Skeletal muscle satellite cell (primary cell): ENCODE measurements at regions not wholly inside any gene's neighbourhood (a gene's known extent, or its start where the extent isn't known, plus 50 kb on each side); places are given as distances from the start of the nearest gene placed in this dataset.
"Not testable (repeated sequence)": the region's sequence is repeated elsewhere in the genome, so short reads cannot be mapped to it uniquely, and the experiment has no call there.

Source experiments
- H3K27me3 ChIP-seq: 2 replicates; pipeline ENCODE4 v1.7.0; 2013; ENCODE audit warnings: low read length; ENCODE audit not compliant: control insufficient read depth, insufficient read depth
- H3K36me3 ChIP-seq: 2 replicates; pipeline ENCODE4 v1.7.0; 2013; ENCODE audit warnings: mild to moderate bottlenecking, control low read depth, low read length; ENCODE audit not compliant: insufficient read depth
- H3K4me1 ChIP-seq: 2 replicates; pipeline ENCODE4 v1.7.0; 2013; ENCODE audit warnings: low read length; ENCODE audit not compliant: control insufficient read depth, insufficient read depth
- H3K4me2 ChIP-seq: 2 replicates; pipeline ENCODE4 v1.7.0; 2013; ENCODE audit warnings: mild to moderate bottlenecking, low read length
- H3K4me3 ChIP-seq: 2 replicates; pipeline ENCODE4 v1.7.0; 2013; ENCODE audit warnings: low read length
- H3K9ac ChIP-seq: 2 replicates; pipeline ENCODE4 v1.7.0; 2013; ENCODE audit warnings: mild to moderate bottlenecking, low read depth, low read length, moderate library complexity
- H3K9me3 ChIP-seq: replicated peaks from 2 replicates; pipeline ENCODE4 v1.7.0; 2013; ENCODE audit warnings: mild to moderate bottlenecking, control low read depth, low read length

DNA sequence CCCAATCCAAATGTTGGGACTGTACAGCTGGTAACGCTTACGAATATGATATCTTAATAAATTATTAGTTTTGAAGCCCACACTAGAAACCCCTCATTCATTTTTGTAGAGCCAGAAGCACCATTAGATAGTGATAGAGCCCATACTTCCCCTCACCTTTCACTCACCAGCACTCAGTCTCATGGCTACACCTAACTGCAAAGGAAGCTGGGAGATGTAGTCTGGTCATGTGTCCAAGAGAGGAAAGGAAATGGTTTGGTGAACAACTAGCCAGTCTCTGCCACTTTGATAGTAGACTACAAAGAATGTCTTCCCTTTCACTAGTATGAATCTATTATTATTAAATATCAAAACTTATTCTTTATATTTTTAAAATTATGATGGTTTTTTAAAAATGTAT lies 77.1 kb upstream of the EGFL6 start:
- Histone ChIP-seq H3K9ac (no peak overlapping the region), H3K4me3 (no peak overlapping the region), H3K4me1 (peaks cover 21% of the 10 kb centered on the region), H3K36me3 (no peaks in the 10 kb centered on the region), H3K27me3 (no peaks in the 10 kb centered on the region), H3K9me3 (no peaks in the 10 kb centered on the region), H3K4me2 (no peak overlapping the region)

- Histone ChIP-seq H3K4me1 (peaks cover 33% of the 10 kb centered on the region), H3K27me3 (no peaks in the 10 kb centered on the region), H3K4me3 (no peak overlapping the region), H3K9ac (no peak overlapping the region), H3K9me3 (no peaks in the 10 kb centered on the region), H3K36me3 (no peaks in the 10 kb centered on the region), H3K4me2 (no peak overlapping the region)
These were observed 78.3 kb upstream of the EGFL6 start for GRCh38 chrX:13491061-13491460.

GRCh38 chrX:13489454-13489853 lies 79.9 kb upstream of the EGFL6 start:
- Histone ChIP-seq H3K9me3 (no peaks in the 10 kb centered on the region), H3K27me3 (no peaks in the 10 kb centered on the region), H3K4me2 (no peak overlapping the region), H3K4me1 (peaks cover 33% of the 10 kb centered on the region), H3K9ac (peak overlapping the region; percentile 85), H3K36me3 (no peaks in the 10 kb centered on the region), H3K4me3 (no peak overlapping the region)

GRCh38 chrX:13487731-13488505 lies 81.5 kb upstream of the EGFL6 start:
- Histone ChIP-seq H3K9ac (peak overlapping the region; percentile 85), H3K4me1 (peaks cover 33% of the 10 kb centered on the region), H3K4me3 (no peak overlapping the region), H3K9me3 (no peaks in the 10 kb centered on the region), H3K36me3 (no peaks in the 10 kb centered on the region), H3K27me3 (no peaks in the 10 kb centered on the region), H3K4me2 (peak overlapping the region; percentile 64)

DNA sequence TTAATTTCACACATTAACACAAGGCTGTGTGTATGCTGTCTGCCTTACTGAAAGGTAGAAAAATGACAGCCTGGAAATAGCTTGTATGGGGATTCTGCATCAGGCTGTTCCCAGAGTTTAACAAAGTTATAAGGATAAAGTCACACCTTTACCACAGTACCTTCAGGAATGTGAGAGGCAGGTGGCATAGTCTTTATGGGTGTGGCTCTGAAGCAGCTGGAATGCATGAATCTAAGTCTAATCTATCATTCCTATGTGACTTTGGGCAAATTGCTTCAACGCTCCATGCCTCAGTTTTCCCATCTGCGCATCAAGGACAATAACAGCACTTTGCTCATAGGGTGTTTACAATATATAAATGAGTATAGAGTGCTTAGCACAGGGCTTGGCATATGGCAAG lies 84.2 kb upstream of the EGFL6 start:
- no peaks in the 10 kb centered on the region for H3K9me3 ChIP-seq
- H3K4me3 ChIP-seq, result no peak overlapping the region
- H3K4me2 ChIP-seq, result no peak overlapping the region
- peaks cover 33% of the 10 kb centered on the region for H3K4me1 ChIP-seq
- H3K36me3 ChIP-seq, result no peaks in the 10 kb centered on the region
- H3K9ac ChIP-seq, result no peak overlapping the region
- H3K27me3 ChIP-seq, result no peaks in the 10 kb centered on the region

DNA sequence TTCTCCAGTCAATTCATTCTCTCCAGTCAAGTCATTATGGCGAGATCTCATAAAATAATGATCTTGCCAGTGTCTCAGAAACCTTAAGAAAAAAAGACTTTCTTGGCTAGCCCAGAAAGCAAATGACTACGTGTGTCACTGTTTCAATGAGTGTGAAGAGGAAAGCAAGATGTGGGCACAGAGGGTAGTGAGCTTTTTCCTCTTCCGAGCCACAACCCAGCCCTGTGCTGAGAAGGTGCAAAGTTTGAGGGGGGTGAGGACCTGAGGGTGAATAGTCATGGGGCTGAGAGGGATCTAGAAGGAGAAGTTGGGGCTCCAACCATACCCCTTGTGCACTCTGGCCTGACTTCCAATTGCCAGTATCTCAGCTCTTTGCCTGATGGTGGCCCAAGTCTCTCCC lies 85.6 kb upstream of the EGFL6 start:
- peaks cover 23% of the 10 kb centered on the region for H3K4me1 ChIP-seq
- H3K27me3 ChIP-seq, result no peaks in the 10 kb centered on the region
- H3K4me3 ChIP-seq, result no peak overlapping the region
- H3K36me3 ChIP-seq, result no peaks in the 10 kb centered on the region
- no peaks in the 10 kb centered on the region for H3K9me3 ChIP-seq
- no peak overlapping the region for H3K4me2 ChIP-seq
- H3K9ac ChIP-seq, result no peak overlapping the region

DNA sequence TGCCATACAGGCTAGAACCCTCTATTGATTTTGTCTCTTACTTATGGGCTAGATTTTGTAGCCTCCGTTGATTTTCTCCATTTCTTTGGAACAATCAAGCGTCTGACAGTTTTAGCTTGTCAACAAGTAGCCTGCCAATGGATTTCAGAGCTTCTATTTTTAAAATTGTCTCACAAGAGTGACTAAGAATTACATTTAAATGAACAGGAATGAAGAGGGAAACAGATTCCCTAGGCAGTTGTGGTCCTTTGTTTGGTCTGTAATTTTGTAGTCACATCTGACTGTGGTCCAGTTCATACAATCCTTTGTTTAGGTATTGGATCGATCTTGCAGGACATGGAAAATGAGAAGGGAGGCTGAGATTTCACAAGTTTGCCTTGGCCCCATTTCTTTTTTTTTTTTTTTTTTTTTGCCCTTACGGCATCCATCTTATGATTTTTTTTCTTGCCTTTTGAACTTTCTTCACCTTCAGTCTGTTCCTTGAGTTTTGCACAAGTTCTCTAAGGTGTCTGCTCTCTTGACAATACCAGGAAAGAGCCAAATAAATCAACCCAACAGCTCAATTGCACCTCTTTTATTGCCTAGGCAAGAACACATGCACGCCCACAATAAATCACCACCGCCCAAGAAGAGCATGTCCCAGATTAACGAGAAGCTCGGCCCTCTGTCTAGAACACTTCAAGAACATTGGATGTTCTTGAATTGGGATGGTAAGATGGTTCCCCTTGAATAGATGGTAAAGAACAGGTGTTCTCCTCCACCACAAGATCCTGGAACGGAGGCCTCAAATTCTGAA lies 86.5 kb upstream of the EGFL6 start:
- Histone ChIP-seq H3K4me2 (no peak overlapping the region), H3K4me3 (no peak overlapping the region), H3K4me1 (peaks cover 19% of the 10 kb centered on the region), H3K36me3 (no peaks in the 10 kb centered on the region), H3K9me3 (no peaks in the 10 kb centered on the region), H3K27me3 (no peaks in the 10 kb centered on the region), H3K9ac (no peak overlapping the region)

DNA sequence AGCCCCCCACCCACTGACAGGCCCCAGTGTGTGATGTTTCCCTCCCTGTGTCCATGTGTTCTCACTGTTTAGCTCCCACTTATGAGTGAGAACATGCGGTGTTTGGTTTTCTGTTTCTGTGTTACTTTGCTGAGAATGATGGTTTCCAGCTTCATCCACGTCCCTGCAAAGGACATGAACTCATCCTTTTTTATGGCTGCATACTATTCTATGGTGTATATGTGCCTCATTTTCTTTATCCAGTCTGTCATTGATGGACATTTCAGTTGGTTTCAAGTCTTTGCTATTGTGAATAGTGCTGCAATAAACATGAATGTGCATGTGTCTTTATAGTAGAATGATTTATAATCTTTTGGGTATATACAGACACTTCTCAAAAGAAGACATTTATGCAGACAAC lies 88.6 kb upstream of the EGFL6 start:
- H3K27me3 ChIP-seq, H3K9me3 ChIP-seq, H3K4me1 ChIP-seq, H3K4me2 ChIP-seq, H3K9ac ChIP-seq, H3K36me3 ChIP-seq, H3K4me3 ChIP-seq: not testable (repeated sequence)

- no peak overlapping the region for H3K9ac ChIP-seq
- H3K36me3 ChIP-seq, result no peaks in the 10 kb centered on the region
- no peak overlapping the region for H3K4me3 ChIP-seq
- peaks cover 2% of the 10 kb centered on the region for H3K4me1 ChIP-seq
- H3K9me3 ChIP-seq, result no peaks in the 10 kb centered on the region
- H3K4me2 ChIP-seq, result no peak overlapping the region
- no peaks in the 10 kb centered on the region for H3K27me3 ChIP-seq
These were observed 90.0 kb upstream of the EGFL6 start for GRCh38 chrX:13479452-13479813.

- Histone ChIP-seq H3K4me2 (no peak overlapping the region), H3K4me1 (peaks cover 7% of the 10 kb centered on the region), H3K27me3 (no peaks in the 10 kb centered on the region), H3K9ac (no peak overlapping the region), H3K4me3 (no peak overlapping the region), H3K36me3 (no peaks in the 10 kb centered on the region), H3K9me3 (no peaks in the 10 kb centered on the region)
These were observed 90.5 kb upstream of the EGFL6 start for GRCh38 chrX:13478740-13479451.

GRCh38 chrX:13476384-13476783 lies 93.0 kb upstream of the EGFL6 start:
- no peak overlapping the region for H3K4me3 ChIP-seq
- H3K9me3 ChIP-seq, result no peaks in the 10 kb centered on the region
- H3K27me3 ChIP-seq, result no peaks in the 10 kb centered on the region
- no peaks in the 10 kb centered on the region for H3K36me3 ChIP-seq
- H3K4me2 ChIP-seq, result no peak overlapping the region
- H3K4me1 ChIP-seq, result peaks cover 21% of the 10 kb centered on the region
- H3K9ac ChIP-seq, result no peak overlapping the region
